HFFc6 (cell line): ENCODE measurements at regions not wholly inside any gene's neighbourhood (a gene's known extent, or its start where the extent isn't known, plus 50 kb on each side); places are given as distances from the start of the nearest gene placed in this dataset.

Source experiments
- DNase-seq: peaks from one replicate; pipeline ENCODE4 v3.0.0-alpha.2; 2018
- H3K27ac Mint-ChIP-seq: 2 replicates; pipeline ENCODE4 v1.8.0; 2020; ENCODE audit warnings: mild to moderate bottlenecking, mixed read lengths
- H3K27me3 Mint-ChIP-seq: 2 replicates; pipeline ENCODE4 v1.8.0; 2021; ENCODE audit warnings: mild to moderate bottlenecking, moderate library complexity, mixed read lengths; ENCODE audit not compliant: insufficient read depth
- H3K36me3 Mint-ChIP-seq: 2 replicates; pipeline ENCODE4 v1.8.0; 2021; ENCODE audit warnings: low read depth, mixed read lengths
- H3K4me1 Mint-ChIP-seq: 2 replicates; pipeline ENCODE4 v1.8.0; 2020; ENCODE audit warnings: low read depth, mixed read lengths
- H3K4me3 Mint-ChIP-seq: 2 replicates; pipeline ENCODE4 v1.8.0; 2020; ENCODE audit warnings: mild to moderate bottlenecking, moderate library complexity, mixed read lengths
- H3K9me3 Mint-ChIP-seq: 2 replicates; pipeline ENCODE4 v1.8.0; 2020; ENCODE audit warnings: mild to moderate bottlenecking, mixed read lengths
- TF ChIP-seq, protein P1 (sequence below): fragments of 200-600 bp; sonication (generic); IDR thresholded peaks from 2 replicates; pipeline ENCODE4 v1.5.0; 2021; ENCODE audit warnings: antibody characterized with exemption, mild to moderate bottlenecking

DNA sequence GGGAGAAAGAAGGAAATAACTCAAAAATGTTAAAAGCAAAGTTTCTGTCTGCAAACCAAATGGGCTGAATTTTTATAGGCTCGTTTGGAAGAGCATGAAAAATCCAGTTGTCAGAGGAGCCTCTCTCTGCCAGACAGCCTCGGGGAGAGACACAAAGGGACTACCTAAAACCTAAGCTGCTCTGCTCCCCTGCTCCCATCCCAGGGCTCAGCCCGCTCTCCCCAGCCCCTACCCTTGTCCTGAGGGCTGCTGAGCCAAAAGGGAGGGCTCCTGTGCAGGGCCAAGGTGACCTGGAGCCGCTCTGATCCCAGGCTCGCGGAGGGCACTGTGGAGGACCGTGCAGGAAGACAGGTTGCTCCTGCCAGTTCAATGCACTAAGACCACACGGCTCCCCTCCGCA is 96.7 kb upstream of the UQCRFS1 start:
- no peak overlapping the region for H3K27ac Mint-ChIP-seq
- TF ChIP-seq, protein P1, sequence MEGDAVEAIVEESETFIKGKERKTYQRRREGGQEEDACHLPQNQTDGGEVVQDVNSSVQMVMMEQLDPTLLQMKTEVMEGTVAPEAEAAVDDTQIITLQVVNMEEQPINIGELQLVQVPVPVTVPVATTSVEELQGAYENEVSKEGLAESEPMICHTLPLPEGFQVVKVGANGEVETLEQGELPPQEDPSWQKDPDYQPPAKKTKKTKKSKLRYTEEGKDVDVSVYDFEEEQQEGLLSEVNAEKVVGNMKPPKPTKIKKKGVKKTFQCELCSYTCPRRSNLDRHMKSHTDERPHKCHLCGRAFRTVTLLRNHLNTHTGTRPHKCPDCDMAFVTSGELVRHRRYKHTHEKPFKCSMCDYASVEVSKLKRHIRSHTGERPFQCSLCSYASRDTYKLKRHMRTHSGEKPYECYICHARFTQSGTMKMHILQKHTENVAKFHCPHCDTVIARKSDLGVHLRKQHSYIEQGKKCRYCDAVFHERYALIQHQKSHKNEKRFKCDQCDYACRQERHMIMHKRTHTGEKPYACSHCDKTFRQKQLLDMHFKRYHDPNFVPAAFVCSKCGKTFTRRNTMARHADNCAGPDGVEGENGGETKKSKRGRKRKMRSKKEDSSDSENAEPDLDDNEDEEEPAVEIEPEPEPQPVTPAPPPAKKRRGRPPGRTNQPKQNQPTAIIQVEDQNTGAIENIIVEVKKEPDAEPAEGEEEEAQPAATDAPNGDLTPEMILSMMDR: no peak
- H3K36me3 Mint-ChIP-seq: no peaks in the 10 kb centered on the region
- no peak overlapping the region for H3K4me3 Mint-ChIP-seq
- no peak for DNase-seq
- H3K9me3 Mint-ChIP-seq: peaks cover 39% of the 10 kb centered on the region
- H3K4me1 Mint-ChIP-seq: no peaks in the 10 kb centered on the region
- H3K27me3 Mint-ChIP-seq: no peaks in the 10 kb centered on the region; the same call in none of the 2 replicates

DNA sequence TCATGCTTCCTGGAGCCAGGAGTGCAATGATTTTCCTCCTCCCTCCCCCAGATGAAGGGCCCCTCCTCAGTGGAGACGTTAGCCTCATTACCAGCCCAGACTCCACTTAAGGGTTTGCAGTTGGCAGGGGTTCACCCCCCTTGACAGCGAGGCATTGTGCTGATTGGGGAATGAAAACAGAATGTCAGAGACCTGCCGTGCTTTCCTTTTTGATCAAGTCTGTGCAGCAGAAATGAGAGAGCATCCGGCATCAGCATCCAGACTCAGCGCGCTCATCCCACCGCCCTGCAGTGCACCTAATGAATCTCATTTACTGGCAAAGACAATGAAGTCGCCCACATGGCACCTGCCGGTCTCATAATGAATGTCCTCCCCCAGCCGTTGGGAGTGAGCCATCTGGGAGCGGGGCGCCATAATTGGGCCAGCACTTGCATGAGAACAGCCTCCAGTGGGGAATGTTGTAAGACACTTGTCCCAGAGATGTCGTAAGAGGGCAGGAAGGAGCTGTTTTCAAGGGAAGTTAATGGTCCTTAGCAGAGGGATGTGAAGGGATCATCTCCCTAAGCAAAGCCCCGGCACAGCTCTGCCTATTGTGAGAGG is 98.3 kb upstream of the UQCRFS1 start:
- TF ChIP-seq, protein P1: no peak
- H3K36me3 Mint-ChIP-seq: no peaks in the 10 kb centered on the region
- H3K9me3 Mint-ChIP-seq: peaks cover 47% of the 10 kb centered on the region

DNA sequence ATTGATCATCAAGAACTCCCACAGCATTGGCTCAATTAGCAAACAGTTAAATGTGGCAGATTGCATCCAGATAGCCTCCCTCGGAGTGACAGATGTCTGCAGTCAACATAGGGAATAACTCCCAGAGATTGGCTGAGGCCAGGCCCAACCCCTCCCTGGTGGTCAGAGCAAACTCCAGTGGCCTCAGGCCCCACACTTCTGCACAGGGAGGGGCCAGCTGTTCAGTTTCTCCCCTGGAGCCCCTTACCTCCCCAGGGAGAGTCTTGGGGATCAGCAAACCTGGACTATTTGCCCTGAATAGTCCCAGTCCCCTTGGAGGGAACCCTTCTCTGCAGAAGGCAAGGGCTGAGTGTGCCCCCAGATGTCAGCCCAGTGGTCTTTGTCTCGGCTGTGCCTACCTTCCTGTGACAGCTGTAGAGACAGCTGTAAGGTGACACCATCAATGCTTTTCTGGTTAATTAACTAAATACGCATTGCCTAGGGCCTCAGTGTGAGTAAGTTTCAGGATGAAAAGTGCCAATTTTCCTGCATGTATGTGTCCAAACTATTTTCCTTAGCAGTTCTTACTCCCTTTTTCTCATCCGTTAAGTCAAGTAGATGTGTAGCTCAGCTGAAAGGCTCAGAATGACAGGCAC is 102.7 kb upstream of the UQCRFS1 start:
- H3K27ac Mint-ChIP-seq: no peak overlapping the region
- H3K4me1 Mint-ChIP-seq: no peaks in the 10 kb centered on the region
- peaks cover 50% of the 10 kb centered on the region for H3K9me3 Mint-ChIP-seq
- 0 out of 2 replicates have a peak, but pooled peaks cover 5% of the 10 kb centered on the region for H3K36me3 Mint-ChIP-seq
- H3K4me3 Mint-ChIP-seq: no peak overlapping the region
- no peak for DNase-seq
- H3K27me3 Mint-ChIP-seq: peaks cover 3% of the 10 kb centered on the region
- TF ChIP-seq, protein P1: no peak

More for the DNA sequence above, 98.3 kb upstream of the UQCRFS1 start:
- H3K27me3 Mint-ChIP-seq: no peaks in the 10 kb centered on the region; the same call in none of the 2 replicates
- no peak overlapping the region for H3K4me3 Mint-ChIP-seq
- H3K4me1 Mint-ChIP-seq: no peaks in the 10 kb centered on the region
- DNase-seq: no peak
- no peak overlapping the region for H3K27ac Mint-ChIP-seq

DNA sequence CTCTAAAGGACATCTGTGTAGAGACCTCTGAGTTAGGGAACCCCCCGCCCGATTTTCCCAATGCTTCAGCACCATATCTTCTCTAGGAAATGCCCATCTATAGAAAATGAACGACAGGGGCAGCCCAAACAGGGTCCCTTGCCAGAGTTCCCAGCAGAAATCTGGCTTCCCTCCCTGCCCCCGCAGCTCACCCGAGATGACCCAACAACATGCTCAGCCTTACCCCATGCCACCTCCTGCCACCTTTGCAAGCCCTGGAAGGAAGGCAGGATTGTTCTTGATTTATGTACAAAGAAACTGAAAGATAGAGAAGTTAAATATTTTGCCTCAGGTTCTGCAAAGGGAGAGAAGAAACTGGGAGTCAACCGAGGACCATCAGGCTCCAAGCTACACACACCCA is 105.6 kb upstream of the UQCRFS1 start:
- peaks cover 34% of the 10 kb centered on the region for H3K9me3 Mint-ChIP-seq
- H3K27me3 Mint-ChIP-seq: peaks cover 3% of the 10 kb centered on the region; the same call in 1 of the 2 replicates
- 0 out of 2 replicates have a peak, but pooled peaks cover 5% of the 10 kb centered on the region for H3K36me3 Mint-ChIP-seq
- H3K27ac Mint-ChIP-seq: no peak overlapping the region
- H3K4me3 Mint-ChIP-seq: no peak overlapping the region
- DNase-seq: no peak
- TF ChIP-seq, protein P1: no peak
- H3K4me1 Mint-ChIP-seq: no peaks in the 10 kb centered on the region

DNA sequence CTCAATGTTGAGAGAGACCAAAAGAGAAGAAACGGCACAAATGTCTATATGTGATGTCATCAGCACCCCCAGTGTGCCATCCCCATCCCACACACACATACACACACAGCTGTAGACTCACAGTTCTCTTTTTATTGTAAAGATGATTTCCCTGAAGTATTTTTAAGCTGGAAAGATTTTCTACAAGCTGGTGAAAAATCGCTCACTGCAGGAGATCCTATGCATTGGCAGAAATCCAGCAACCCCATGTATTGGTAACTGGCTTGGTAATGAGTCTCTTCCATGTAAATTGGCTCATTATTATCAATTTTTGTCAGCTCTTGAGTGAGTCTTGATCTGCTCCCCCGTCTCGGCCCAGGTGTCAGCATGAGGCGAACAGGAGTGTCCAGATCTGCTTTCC is 107.1 kb upstream of the UQCRFS1 start:
- Mint-ChIP-seq H3K27ac (no peak overlapping the region), H3K9me3 (peaks cover 37% of the 10 kb centered on the region), H3K4me1 (no peaks in the 10 kb centered on the region), H3K27me3 (peaks cover 3% of the 10 kb centered on the region; the same call in 1 of the 2 replicates), H3K4me3 (no peak overlapping the region), H3K36me3 (peaks cover 5% of the 10 kb centered on the region; the same call in 1 of the 2 replicates)
- TF ChIP-seq, protein P1: no peak
- no peak for DNase-seq
